ENCODE measurements at regions not wholly inside any gene's neighbourhood (a gene's known extent, or its start where the extent isn't known, plus 50 kb on each side); places are given as distances from the start of the nearest gene placed in this dataset.

- no peak overlapping the region for H3K4me3 ChIP-seq
- ATAC-seq (ENCODE audit: insufficient number of reproducible peaks, low FRiP score, low read depth) (no peak), DNase-seq (ENCODE audit: low spot score) (no peak)
- no peak for TF ChIP-seq CTCF (IDR thresholded peaks at IDR 0.05)
- no peaks in the 10 kb centered on the region for H3K9me3 ChIP-seq
- H3K36me3 ChIP-seq: no peaks in the 10 kb centered on the region
- H3K27ac ChIP-seq: no peak overlapping the region
- no peaks in the 10 kb centered on the region for H3K27me3 ChIP-seq (replicated peaks; ENCODE audit: insufficient read depth)
- no peaks in the 10 kb centered on the region for H3K4me1 ChIP-seq (ENCODE audit: control insufficient read depth in 1 of 2, low read depth in 2 of 2)
Measured at GRCh38 chr1:41999884-42000283, 81.2 kb upstream of the HIVEP3 start.

- H3K27me3 ChIP-seq (replicated peaks; ENCODE audit: insufficient read depth): no peaks in the 10 kb centered on the region
- DNase-seq (ENCODE audit: low spot score): no peak
- H3K4me1 ChIP-seq (ENCODE audit: control insufficient read depth in 1 of 2, low read depth in 2 of 2): no peaks in the 10 kb centered on the region
- H3K9me3 ChIP-seq: no peaks in the 10 kb centered on the region
- no peak overlapping the region for H3K27ac ChIP-seq
- H3K4me3 ChIP-seq: no peak overlapping the region
- no peak for ATAC-seq (ENCODE audit: insufficient number of reproducible peaks, low FRiP score, low read depth)
- TF ChIP-seq CTCF (IDR thresholded peaks at IDR 0.05): no peak
- H3K36me3 ChIP-seq: no peaks in the 10 kb centered on the region
Measured at GRCh38 chr1:41998250-41998649, 79.5 kb upstream of the HIVEP3 start.

- H3K27me3 ChIP-seq (replicated peaks; ENCODE audit: insufficient read depth): no peaks in the 10 kb centered on the region
- ATAC-seq (ENCODE audit: insufficient number of reproducible peaks, low FRiP score, low read depth): no peak
Measured at GRCh38 chr1:41997153-41997552, 78.4 kb upstream of the HIVEP3 start.

GRCh38 chr1:41995441-41996130 lies 76.9 kb upstream of the HIVEP3 start:
- no peak for DNase-seq (ENCODE audit: low spot score)
- H3K36me3 ChIP-seq: no peaks in the 10 kb centered on the region
- no peaks in the 10 kb centered on the region for H3K4me1 ChIP-seq (ENCODE audit: control insufficient read depth in 1 of 2, low read depth in 2 of 2)
- TF ChIP-seq CTCF (IDR thresholded peaks at IDR 0.05): no peak
- no peaks in the 10 kb centered on the region for H3K27me3 ChIP-seq (replicated peaks; ENCODE audit: insufficient read depth)
- no peak for ATAC-seq (ENCODE audit: insufficient number of reproducible peaks, low FRiP score, low read depth)
- no peaks in the 10 kb centered on the region for H3K9me3 ChIP-seq
- no peak overlapping the region for H3K27ac ChIP-seq
- H3K4me3 ChIP-seq: no peak overlapping the region

More at GRCh38 chr1:41997153-41997552, 78.4 kb upstream of the HIVEP3 start:
- H3K9me3 ChIP-seq: no peaks in the 10 kb centered on the region
- H3K27ac ChIP-seq: no peak overlapping the region
- H3K36me3 ChIP-seq: no peaks in the 10 kb centered on the region
- DNase-seq (ENCODE audit: low spot score): no peak
- no peaks in the 10 kb centered on the region for H3K4me1 ChIP-seq (ENCODE audit: control insufficient read depth in 1 of 2, low read depth in 2 of 2)
- no peak for TF ChIP-seq CTCF (IDR thresholded peaks at IDR 0.05)
- no peak overlapping the region for H3K4me3 ChIP-seq

GRCh38 chr1:41994195-41994894 lies 75.6 kb upstream of the HIVEP3 start:
- Histone ChIP-seq H3K4me3 (no peak overlapping the region), H3K27me3 (replicated peaks; ENCODE audit: insufficient read depth) (no peaks in the 10 kb centered on the region), H3K27ac (no peak overlapping the region), H3K9me3 (no peaks in the 10 kb centered on the region), H3K4me1 (ENCODE audit: control insufficient read depth in 1 of 2, low read depth in 2 of 2) (no peaks in the 10 kb centered on the region), H3K36me3 (no peaks in the 10 kb centered on the region)
- no peak for TF ChIP-seq CTCF (IDR thresholded peaks at IDR 0.05)
- ATAC-seq (ENCODE audit: insufficient number of reproducible peaks, low FRiP score, low read depth) (no peak), DNase-seq (ENCODE audit: low spot score) (no peak)
